ENCODE measurements at regions not wholly inside any gene's neighbourhood (a gene's known extent, or its start where the extent isn't known, plus 50 kb on each side); places are given as distances from the start of the nearest gene placed in this dataset.

GRCh38 chr15:62961134-62961533, 81.4 kb upstream of the TPM1 start (continued):
- no peak for TF ChIP-seq ZNF512 (CRISPR knock-in tag; IDR thresholded peaks at IDR 0.05; ENCODE audit: borderline replicate concordance)
- no peak for TF ChIP-seq SP1 (CRISPR knock-in tag; conservative IDR thresholded peaks at IDR 0.05)
- no peak for TF ChIP-seq IRF1 (CRISPR knock-in tag; IDR thresholded peaks at IDR 0.05)

- no peak overlapping the region for H3K4me3 Mint-ChIP-seq
- H3K36me3 Mint-ChIP-seq = no peaks in the 10 kb centered on the region
- no peak overlapping the region for H3K27ac Mint-ChIP-seq
- POLR2A ChIA-PET = no interaction called here
- ATAC-seq (peak; percentile 16; the same call in 1 of the 2 replicates), DNase-seq (ENCODE audit: low spot score) (no peak)
- TF ChIP-seq OVOL2 (CRISPR knock-in tag; IDR thresholded peaks at IDR 0.05; ENCODE audit: borderline replicate concordance) (no peak), SP1 (CRISPR knock-in tag; conservative IDR thresholded peaks at IDR 0.05) (no peak), USF2 (CRISPR knock-in tag; IDR thresholded peaks at IDR 0.05) (no peak), TP53 (CRISPR knock-in tag; IDR thresholded peaks at IDR 0.05) (no peak), NR2C2 (CRISPR knock-in tag; IDR thresholded peaks at IDR 0.05) (no peak), NR1H2 (CRISPR knock-in tag; IDR thresholded peaks at IDR 0.05) (no peak), HMGXB4 (CRISPR knock-in tag; IDR thresholded peaks at IDR 0.05) (no peak), ATF1 (CRISPR knock-in tag; IDR thresholded peaks at IDR 0.05) (no peak), MXD4 (CRISPR knock-in tag; IDR thresholded peaks at IDR 0.05; ENCODE audit: borderline replicate concordance) (no peak), NR3C1 (CRISPR knock-in tag; conservative IDR thresholded peaks at IDR 0.05; ENCODE audit: low read depth) (no peak), NFE2L1 (CRISPR knock-in tag; IDR thresholded peaks at IDR 0.05) (no peak), IRF2 (CRISPR knock-in tag; IDR thresholded peaks at IDR 0.05; ENCODE audit: borderline replicate concordance, low read depth) (no peak), FOXP1 (CRISPR knock-in tag; IDR thresholded peaks at IDR 0.05; ENCODE audit: borderline replicate concordance) (no peak), PREB (CRISPR knock-in tag; IDR thresholded peaks at IDR 0.05; ENCODE audit: borderline replicate concordance) (no peak), NFYB (CRISPR knock-in tag; conservative IDR thresholded peaks at IDR 0.05; ENCODE audit: low read depth) (no peak), ZNF512 (CRISPR knock-in tag; IDR thresholded peaks at IDR 0.05; ENCODE audit: borderline replicate concordance) (no peak), ZNF423 (CRISPR knock-in tag; IDR thresholded peaks at IDR 0.05) (no peak)
- no peaks in the 10 kb centered on the region for H3K9me3 Mint-ChIP-seq
- CTCF ChIA-PET = no interaction called here
- H3K4me1 Mint-ChIP-seq = peaks cover 16% of the 10 kb centered on the region
- no peaks in the 10 kb centered on the region for H3K27me3 Mint-ChIP-seq (ENCODE audit: low read depth)
Measured at GRCh38 chr15:62962101-62962995, 80.2 kb upstream of the TPM1 start.
